HUES6 (cell line): ENCODE measurements at regions not wholly inside any gene's neighbourhood (a gene's known extent, or its start where the extent isn't known, plus 50 kb on each side); places are given as distances from the start of the nearest gene placed in this dataset.
"Not testable (repeated sequence)": the region's sequence is repeated elsewhere in the genome, so short reads cannot be mapped to it uniquely, and the experiment has no call there.

Experiments used
- H3K27ac ChIP-seq: 2 replicates; pipeline ENCODE4 v1.7.0; 2013; ENCODE audit warnings: low read depth, mild to moderate bottlenecking, low read length, inconsistent platforms
- H3K27me3 ChIP-seq: 2 replicates; pipeline ENCODE4 v1.6.1; 2013; ENCODE audit warnings: low read length; ENCODE audit not compliant: control insufficient read depth, insufficient read depth
- H3K36me3 ChIP-seq: 2 replicates; pipeline ENCODE4 v1.6.1; 2013; ENCODE audit warnings: low read length; ENCODE audit not compliant: control insufficient read depth, insufficient read depth
- H3K4me1 ChIP-seq: 2 replicates; pipeline ENCODE4 v1.6.1; 2013; ENCODE audit warnings: low read length; ENCODE audit not compliant: control insufficient read depth, insufficient read depth
- H3K4me3 ChIP-seq: 2 replicates; pipeline ENCODE4 v1.5.1; 2013; ENCODE audit warnings: low read depth, low read length
- H3K9ac ChIP-seq: one replicate; pipeline ENCODE4 v1.6.1; 2013; ENCODE audit warnings: mild to moderate bottlenecking, low read length
- H3K9me3 ChIP-seq: 2 replicates; pipeline ENCODE4 v1.6.1; 2013; ENCODE audit warnings: low read depth, low read length; ENCODE audit not compliant: control insufficient read depth, insufficient read depth

DNA sequence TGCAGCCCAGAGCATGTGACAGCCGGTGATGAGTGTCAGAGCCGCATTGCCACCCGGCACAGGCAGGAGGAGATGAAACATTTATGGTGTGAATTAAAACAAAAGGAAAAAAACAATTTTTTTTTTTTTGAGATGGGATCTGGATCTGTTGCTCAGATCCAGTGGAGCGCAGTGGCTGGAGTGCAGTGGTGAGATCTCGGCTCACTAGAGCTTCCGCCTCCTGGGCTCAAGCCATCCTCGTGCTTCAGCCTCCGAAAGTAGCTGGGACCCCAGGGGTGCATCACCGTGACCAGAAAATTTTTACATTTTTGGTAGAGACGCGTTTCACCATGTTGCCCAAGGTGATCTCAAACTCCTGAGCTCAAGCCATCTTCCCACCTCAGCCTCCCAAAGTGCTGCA, 182.1 kb upstream of the SALL3 start:
- Histone ChIP-seq H3K9me3 (0 out of 2 replicates have a peak, but pooled peaks cover 2% of the 10 kb centered on the region), H3K4me1 (no peaks in the 10 kb centered on the region), H3K27me3 (no peaks in the 10 kb centered on the region), H3K27ac (no peak overlapping the region), H3K36me3 (no peaks in the 10 kb centered on the region), H3K9ac (no peak overlapping the region), H3K4me3 (no peak overlapping the region)

- H3K27me3 ChIP-seq = no peaks in the 10 kb centered on the region
- H3K9me3 ChIP-seq = 0 out of 2 replicates have a peak, but pooled peaks cover 2% of the 10 kb centered on the region
- no peak overlapping the region for H3K27ac ChIP-seq
Observed at GRCh38 chr18:78798402-78799175, 181.0 kb upstream of the SALL3 start.

DNA sequence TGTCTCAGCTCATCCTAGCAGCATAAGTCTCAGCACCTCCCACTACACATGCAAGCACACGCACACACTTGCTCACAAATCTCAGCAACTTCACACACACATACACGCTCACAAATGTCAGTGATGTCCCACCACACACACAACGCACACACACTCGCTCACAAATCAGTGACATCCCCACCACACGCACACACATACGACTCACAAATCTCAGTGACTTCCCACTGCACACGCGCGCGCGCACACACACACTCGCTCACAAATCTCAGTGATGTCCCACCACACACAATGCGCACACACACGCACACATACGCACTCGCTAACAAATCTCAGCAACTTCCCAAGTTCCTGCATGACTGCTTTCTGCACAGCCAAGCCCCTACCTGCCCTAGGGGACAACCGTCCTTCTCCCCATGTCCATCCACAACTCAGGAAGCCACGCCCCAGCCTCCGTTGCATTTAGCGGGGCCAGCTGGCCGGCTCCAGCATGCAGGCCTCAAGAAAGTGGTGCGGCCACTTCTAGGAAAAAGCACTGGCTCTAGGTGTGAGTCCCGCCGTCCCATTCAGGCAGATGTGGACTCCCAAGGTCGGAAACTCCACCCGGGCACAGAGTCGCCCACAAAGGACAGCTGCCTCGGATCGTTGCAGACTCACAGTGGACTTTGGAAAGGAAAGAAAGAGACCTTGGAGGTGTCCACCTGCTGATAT, 180.1 kb upstream of the SALL3 start:
- Histone ChIP-seq H3K9ac (no peak overlapping the region), H3K27ac (no peak overlapping the region), H3K4me3 (no peak overlapping the region), H3K27me3 (no peaks in the 10 kb centered on the region), H3K9me3 (0 out of 2 replicates have a peak, but pooled peaks cover 2% of the 10 kb centered on the region), H3K36me3 (no peaks in the 10 kb centered on the region), H3K4me1 (no peaks in the 10 kb centered on the region)

More at GRCh38 chr18:78798402-78799175, 181.0 kb upstream of the SALL3 start:
- Histone ChIP-seq H3K4me3 (no peak overlapping the region), H3K36me3 (no peaks in the 10 kb centered on the region), H3K9ac (no peak overlapping the region), H3K4me1 (no peaks in the 10 kb centered on the region)

GRCh38 chr18:78800102-78800851, 179.3 kb upstream of the SALL3 start:
- not testable (repeated sequence) for H3K27ac ChIP-seq, H3K4me1 ChIP-seq, H3K27me3 ChIP-seq, H3K36me3 ChIP-seq, H3K9me3 ChIP-seq, H3K4me3 ChIP-seq, H3K9ac ChIP-seq

DNA sequence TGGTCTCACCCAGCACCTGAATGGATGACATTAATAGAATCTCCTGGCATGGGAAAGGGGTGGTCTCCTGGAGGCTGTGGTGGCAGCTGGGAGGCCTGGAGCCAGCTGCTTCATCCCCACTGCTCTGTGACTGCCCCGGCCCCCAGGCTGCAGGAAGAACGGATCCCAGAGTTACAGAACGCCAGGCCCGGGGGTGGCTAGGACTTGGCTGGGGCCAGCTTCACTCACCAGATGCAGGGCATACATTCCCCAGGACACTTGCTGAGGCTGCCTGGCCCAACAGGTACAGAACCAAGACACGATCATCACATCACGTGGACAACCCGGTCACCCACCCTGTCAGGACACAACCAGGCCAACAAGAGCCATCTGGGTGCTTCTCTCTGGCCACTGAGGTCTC, 178.6 kb upstream of the SALL3 start:
- Histone ChIP-seq H3K9ac (no peak overlapping the region), H3K27ac (no peak overlapping the region), H3K4me1 (no peaks in the 10 kb centered on the region), H3K4me3 (no peak overlapping the region), H3K36me3 (no peaks in the 10 kb centered on the region), H3K27me3 (no peaks in the 10 kb centered on the region), H3K9me3 (0 out of 2 replicates have a peak, but pooled peaks cover 2% of the 10 kb centered on the region)

DNA sequence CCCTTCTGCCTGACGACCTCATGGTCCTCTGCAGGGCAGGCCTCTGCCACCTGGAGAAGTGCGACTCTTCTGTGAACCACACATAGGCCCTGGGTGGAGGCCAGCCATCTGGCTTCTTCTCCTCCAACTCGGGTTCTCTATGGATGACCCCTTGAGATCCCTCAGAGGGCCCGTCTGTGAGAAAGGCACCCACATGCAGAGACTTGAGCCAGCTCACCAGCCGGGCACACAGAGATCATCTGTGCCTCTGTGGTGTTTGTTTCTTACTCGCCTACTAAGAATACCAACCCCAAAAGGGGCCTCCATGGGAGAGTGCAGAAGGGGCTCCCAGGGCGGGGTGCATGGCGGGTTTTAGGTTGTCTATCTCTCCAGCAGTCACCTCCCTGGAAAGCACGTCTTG, 176.5 kb upstream of the SALL3 start:
- H3K9me3 ChIP-seq = no peaks in the 10 kb centered on the region
- H3K27ac ChIP-seq = no peak overlapping the region
- H3K9ac ChIP-seq = no peak overlapping the region
- no peaks in the 10 kb centered on the region for H3K4me1 ChIP-seq
- no peaks in the 10 kb centered on the region for H3K36me3 ChIP-seq
- H3K4me3 ChIP-seq = no peak overlapping the region
- no peaks in the 10 kb centered on the region for H3K27me3 ChIP-seq

- no peak overlapping the region for H3K9ac ChIP-seq
- H3K4me1 ChIP-seq = no peaks in the 10 kb centered on the region
- no peaks in the 10 kb centered on the region for H3K27me3 ChIP-seq
- no peaks in the 10 kb centered on the region for H3K36me3 ChIP-seq
- no peak overlapping the region for H3K4me3 ChIP-seq
- no peaks in the 10 kb centered on the region for H3K9me3 ChIP-seq
- H3K27ac ChIP-seq = no peak overlapping the region
Observed at GRCh38 chr18:78804206-78805030, 175.2 kb upstream of the SALL3 start.

- Histone ChIP-seq H3K4me3 (no peak overlapping the region), H3K9me3 (peaks cover 7% of the 10 kb centered on the region; the same call in 1 of the 2 replicates)
Observed at GRCh38 chr18:78805840-78806239, 173.8 kb upstream of the SALL3 start.

DNA sequence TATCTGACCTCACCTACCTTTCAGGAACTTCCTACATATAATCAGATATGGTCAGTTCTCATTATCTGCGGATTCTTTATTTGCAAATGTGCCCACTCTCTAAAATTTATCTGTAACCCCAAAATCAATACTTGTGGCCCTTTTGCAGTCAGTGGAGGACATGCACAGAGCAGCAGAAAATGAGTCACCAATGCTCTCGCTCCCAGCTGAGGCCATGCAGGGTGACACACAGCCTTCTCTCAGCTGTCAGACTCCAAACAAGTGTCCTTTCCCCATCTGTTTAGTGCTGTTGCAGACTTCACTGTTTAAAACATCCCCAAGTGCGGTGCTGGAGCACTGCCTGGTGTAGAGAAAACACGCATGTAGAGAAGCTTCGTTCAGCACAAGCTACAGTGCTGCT, 171.9 kb upstream of the SALL3 start:
- no peaks in the 10 kb centered on the region for H3K36me3 ChIP-seq
- H3K9ac ChIP-seq = no peak overlapping the region
- no peak overlapping the region for H3K4me3 ChIP-seq
- H3K4me1 ChIP-seq = no peaks in the 10 kb centered on the region
- H3K27me3 ChIP-seq = no peaks in the 10 kb centered on the region
- H3K27ac ChIP-seq = no peak overlapping the region
- peaks cover 7% of the 10 kb centered on the region; the same call in 1 of the 2 replicates for H3K9me3 ChIP-seq

More at GRCh38 chr18:78805840-78806239, 173.8 kb upstream of the SALL3 start:
- H3K27ac ChIP-seq = no peak overlapping the region
- no peaks in the 10 kb centered on the region for H3K36me3 ChIP-seq
- H3K4me1 ChIP-seq = no peaks in the 10 kb centered on the region
- no peaks in the 10 kb centered on the region for H3K27me3 ChIP-seq
- no peak overlapping the region for H3K9ac ChIP-seq

GRCh38 chr18:78809845-78810244, 169.8 kb upstream of the SALL3 start:
- Histone ChIP-seq H3K9ac (no peak overlapping the region), H3K27me3 (no peaks in the 10 kb centered on the region), H3K27ac (no peak overlapping the region), H3K4me3 (no peak overlapping the region), H3K36me3 (no peaks in the 10 kb centered on the region), H3K9me3 (peaks cover 7% of the 10 kb centered on the region; the same call in 1 of the 2 replicates), H3K4me1 (peaks cover 21% of the 10 kb centered on the region)
